HG03521 (cell line): ENCODE measurements at regions not wholly inside any gene's neighbourhood (a gene's known extent, or its start where the extent isn't known, plus 50 kb on each side); places are given as distances from the start of the nearest gene placed in this dataset.
A peak's percentile ranks its signal among the peaks of the same experiment; 100 is the strongest.

ENCODE experiments used
- ATAC-seq: cut with Tn5 transposase; IDR thresholded peaks from one replicate; pipeline ENCODE4 v1.9.1; 2021; ENCODE audit warnings: mild to moderate bottlenecking, moderate library complexity; ENCODE audit not compliant: unreplicated experiment

GRCh38 chr2:171225989-171226388 lies 65.3 kb upstream of the TLK1 start:
- ATAC-seq: no peak

- ATAC-seq: no peak
Observed at GRCh38 chr2:171225302-171225980, 64.7 kb upstream of the TLK1 start.

GRCh38 chr2:171217330-171217729 lies 56.6 kb upstream of the TLK1 start:
- ATAC-seq: no peak

GRCh38 chr2:171216631-171217030 lies 55.9 kb upstream of the TLK1 start:
- no peak for ATAC-seq

- no peak for ATAC-seq
Observed at GRCh38 chr2:171214093-171214492, 53.4 kb upstream of the TLK1 start.

GRCh38 chr2:171210864-171211431 lies 50.3 kb upstream of the TLK1 start:
- ATAC-seq: peak; percentile 67
